ENCODE measurements at regions not wholly inside any gene's neighbourhood (a gene's known extent, or its start where the extent isn't known, plus 50 kb on each side); places are given as distances from the start of the nearest gene placed in this dataset.

DNA sequence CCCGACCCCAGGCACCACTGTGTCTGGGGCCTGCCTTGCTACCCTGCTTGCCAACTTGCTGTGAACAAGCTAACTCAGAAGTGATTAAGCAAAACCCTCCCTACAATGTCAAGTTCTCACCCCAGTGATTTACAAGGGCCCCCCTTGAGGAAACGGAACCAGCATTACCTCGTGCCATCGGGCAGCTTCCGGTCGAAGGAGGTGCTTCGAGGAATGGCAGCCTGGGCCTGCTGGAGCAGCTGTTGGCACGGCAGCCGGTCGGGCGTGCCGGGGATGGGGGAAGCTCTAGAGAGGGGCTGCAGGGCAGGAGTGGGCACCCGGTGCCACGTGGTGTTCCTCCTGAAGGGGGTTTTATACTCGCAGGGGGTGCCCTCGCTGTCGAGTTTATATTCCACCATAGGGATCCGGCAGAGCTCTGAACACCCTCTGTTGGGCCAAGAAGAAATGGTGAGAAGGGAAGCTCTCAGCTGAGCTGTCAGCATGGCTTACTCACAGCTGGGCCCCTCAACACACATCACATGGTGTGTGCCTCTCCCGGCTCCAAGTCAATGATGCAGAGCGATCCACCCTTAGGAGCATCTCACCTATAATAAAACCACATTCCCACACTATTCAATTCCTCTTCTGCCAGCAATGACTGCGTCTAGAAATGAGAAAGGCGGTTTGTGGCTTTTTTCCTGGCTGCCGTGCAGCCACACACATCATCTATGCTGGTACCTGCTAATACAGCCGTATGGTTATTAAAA is 184.4 kb downstream of the SIPA1L2 start:
- DNase-seq (ENCODE audit: low read depth): no peak

DNA sequence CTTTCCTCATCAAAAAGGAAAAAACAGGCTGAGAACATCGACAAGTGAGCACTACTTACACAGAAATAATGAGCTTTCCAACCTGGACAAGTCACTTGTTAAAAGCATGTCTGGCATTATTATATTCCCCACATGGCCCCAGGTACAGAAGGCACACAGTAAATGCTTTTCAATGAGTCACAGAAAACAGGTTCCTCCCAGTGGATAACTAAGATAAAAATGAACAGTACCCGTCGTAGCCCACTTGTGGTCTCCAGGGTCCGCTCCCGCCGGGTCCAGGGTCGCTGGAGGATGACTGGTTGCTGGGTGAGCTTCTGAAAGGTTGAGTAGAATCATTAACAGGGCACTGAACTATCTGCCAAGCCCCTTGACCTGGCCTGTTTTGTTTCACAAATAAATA is 186.6 kb downstream of the SIPA1L2 start:
- no peak for DNase-seq (ENCODE audit: low read depth)

DNA sequence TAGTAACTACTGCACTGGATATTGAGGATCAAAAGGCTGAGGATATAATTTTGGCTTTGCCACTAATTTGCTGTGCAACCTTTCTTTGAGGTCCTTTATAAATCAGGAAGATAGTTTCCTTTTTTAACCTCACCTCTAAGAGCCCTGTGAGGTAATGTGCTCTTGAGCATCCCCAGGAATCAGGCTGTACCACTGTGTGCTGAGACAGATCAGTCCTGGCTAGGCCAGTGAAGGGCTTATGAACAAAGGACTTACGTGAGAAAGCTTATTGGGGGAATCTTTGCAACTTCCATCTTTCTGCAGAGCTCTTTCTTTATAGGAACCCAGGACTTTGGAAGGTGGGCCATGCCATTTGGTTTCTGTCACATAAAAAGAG is 188.9 kb downstream of the SIPA1L2 start:
- DNase-seq (ENCODE audit: low read depth): no peak

DNA sequence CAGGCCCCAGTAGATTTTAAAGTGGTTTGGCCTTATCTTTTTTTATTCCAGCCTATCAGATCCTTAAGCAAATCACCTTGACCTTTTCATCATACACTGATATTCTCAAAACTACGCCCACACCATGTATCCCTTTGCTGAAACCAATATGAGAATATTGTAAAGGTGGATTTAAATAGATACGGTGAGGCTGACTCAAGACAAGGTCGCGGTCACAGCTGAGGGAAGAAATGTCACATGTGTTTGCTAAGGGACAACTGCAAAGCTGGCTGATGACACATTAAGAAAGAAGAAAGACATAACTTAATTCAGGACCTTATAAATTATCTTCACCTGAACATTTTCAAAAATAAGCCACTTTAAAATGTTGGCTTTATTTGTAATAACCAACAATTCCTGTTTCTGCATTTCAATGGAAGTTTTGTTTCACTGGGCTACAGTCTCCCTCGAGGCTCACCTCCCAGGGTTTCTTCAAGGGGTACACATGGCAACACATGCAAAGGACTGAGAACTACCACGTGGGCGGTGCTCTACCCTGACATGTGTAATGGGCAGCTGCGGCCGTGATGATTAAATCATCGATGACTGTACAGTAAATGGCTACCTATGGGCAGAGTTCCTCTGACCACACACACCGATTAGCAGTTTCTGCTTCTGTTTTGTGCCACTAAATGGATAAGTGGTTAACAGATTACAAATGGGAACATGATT is 189.5 kb downstream of the SIPA1L2 start:
- DNase-seq (ENCODE audit: low read depth): no peak

DNA sequence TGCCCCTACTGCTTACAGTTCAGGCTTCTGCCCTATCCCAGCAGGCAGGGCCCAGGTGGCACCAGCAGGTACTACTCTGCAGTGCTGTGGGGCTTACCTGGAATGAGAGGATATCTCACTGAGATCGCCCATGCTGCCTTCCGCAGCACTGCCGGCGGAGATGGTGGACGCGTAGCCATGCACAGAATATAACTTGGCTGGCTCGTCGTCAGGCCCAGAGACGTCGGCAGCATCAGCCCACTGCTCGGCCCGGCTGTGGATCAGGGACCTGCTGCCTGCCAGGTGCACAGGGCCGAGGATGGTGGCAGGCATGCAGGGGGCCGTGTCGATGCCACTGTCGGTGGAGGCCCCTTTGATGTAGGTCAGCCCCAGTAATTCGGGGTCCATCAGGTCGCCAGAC is 190.9 kb downstream of the SIPA1L2 start:
- no peak for DNase-seq (ENCODE audit: low read depth)

GRCh38 chr1:232438476-232438875 is 191.5 kb downstream of the SIPA1L2 start:
- no peak for DNase-seq (ENCODE audit: low read depth)

GRCh38 chr1:232437510-232437909 is 192.4 kb downstream of the SIPA1L2 start:
- no peak for DNase-seq (ENCODE audit: low read depth)

- DNase-seq (ENCODE audit: low read depth): peak; percentile 74
Observed at GRCh38 chr1:232435729-232436128, 194.2 kb downstream of the SIPA1L2 start.

DNA sequence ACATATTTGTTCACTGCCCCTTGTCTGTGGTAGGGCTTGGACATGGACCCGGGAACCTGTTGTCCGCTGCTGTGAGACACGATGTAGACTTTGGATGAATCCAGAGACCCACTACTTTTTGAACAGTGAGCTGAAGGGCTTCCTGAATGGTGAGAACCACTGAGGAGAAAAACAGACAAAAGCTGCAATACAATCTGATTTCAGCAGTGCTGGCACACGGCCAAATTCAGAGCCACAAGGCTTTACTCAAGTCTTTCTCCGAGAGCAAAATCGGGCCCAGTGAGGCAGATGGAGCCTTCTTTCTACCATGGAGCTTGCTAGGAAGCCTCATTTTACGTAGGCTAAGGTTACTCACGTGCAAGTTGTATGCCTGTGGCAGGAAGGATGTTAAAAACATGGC is 197.6 kb downstream of the SIPA1L2 start:
- DNase-seq (ENCODE audit: low read depth): no peak

GRCh38 chr1:232431748-232432147 is 198.2 kb downstream of the SIPA1L2 start:
- DNase-seq (ENCODE audit: low read depth): no peak

DNA sequence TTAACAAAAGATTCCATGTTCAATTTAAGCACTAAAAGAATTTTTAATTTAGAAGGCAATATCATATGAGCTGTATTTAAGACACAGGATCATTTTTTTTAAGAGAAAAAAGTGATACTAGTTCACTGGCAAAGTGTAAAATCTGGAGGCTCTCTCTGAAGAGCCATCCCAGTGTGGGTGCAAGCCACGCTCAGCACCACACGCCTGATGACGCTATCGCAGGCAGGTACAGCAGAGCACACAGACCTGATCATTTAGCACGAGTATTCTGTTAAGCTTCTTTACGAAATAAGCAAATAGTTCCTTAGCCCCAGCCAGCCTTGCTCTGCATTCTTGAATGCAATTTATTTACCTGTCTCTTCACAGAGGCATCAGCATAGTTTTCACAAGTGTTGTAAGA is 198.6 kb downstream of the SIPA1L2 start:
- DNase-seq (ENCODE audit: low read depth): no peak

- no peak for DNase-seq (ENCODE audit: low read depth)
Observed at GRCh38 chr1:232430467-232430866, 199.5 kb downstream of the SIPA1L2 start.

- peak; percentile 72 for DNase-seq (ENCODE audit: low read depth)
Observed at GRCh38 chr1:232428786-232429530, 201.0 kb downstream of the SIPA1L2 start.

DNA sequence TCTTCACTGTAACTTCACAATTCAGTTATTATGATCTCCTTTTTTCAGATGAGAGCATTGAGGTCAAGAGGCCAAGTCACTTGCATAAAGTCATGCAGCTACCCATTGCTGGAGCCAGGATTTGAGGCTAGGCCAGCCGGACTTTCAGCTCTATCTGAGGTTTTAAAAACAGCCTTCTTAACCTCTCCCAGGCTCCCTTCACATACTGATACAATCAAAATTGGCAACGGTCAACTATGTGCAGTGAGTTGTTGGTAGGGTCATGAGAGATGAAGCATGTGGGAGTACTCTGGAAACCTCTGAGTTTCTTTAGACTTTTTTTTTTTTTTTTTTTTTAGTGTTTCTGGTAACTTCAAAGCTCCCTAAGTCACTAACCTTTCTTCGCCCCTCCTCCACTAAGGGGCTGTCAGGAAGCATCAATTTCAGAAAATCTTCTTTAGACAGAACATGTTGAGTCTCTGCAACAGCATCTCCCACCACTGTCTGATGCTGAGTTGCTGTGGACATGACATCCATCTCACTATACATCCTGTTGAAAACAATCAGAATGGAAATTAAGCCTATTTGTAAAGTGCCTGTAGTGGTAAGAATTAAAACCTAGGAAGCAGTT is 201.8 kb downstream of the SIPA1L2 start:
- DNase-seq (ENCODE audit: low read depth): peak; percentile 70

DNA sequence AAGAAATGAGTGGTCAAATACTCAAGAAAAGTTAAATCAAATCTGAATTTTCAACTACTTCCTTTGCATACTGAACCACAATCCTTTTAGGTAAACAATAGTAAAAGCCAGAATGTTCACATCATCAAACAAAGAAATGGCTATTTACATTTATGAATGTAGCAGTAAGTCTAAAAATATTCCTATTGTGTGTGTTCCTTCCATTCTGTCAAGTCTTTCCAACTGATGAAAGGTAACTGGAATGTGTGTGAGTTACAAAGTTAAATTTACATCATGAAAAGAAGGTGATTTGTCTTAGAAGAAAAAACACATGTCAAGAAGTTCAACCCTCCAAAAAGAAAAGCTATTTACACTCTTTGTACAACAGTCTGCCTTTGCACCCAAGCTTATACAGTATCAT is 203.1 kb downstream of the SIPA1L2 start:
- peak; percentile 29 for DNase-seq (ENCODE audit: low read depth)

DNA sequence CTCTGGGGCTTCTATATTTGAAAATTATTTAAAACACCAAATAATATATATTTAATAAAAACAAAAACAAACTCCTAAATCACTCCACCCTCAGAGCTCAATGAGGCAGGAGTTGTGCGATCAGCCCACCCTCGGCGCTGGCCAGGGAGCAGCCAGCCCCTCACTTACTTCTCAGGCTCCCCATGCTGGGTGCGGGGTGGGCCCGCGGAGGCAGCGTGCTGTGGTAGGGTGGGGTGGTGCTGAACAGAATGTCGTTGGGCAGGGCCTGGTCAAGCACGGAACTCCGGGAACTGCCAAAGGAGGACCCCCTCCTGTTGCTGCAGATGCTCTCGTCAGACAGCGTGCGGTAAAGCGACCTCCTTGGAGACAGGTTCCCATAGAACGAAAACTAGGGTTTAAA is 204.5 kb downstream of the SIPA1L2 start:
- no peak for DNase-seq (ENCODE audit: low read depth)

DNA sequence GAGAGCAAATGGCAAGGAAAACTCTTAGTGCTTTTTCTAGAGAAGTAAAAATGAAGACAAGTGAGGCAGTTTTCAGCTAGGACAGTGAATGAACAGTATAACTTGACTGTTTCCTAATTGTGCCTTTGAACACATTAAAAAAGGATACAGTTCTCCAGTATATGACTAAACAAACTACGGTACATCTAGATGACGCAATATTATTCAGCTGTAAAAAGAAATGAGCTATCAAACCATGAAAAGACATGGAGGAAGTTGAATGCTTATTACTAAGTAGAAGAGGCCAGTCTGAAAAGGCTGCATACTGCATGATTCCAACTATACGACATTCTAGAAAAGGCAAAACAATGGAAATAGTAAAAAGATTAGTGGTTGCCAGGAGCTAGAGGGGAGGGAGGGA is 206.3 kb downstream of the SIPA1L2 start:
- DNase-seq (ENCODE audit: low read depth): peak; percentile 23

- peak; percentile 25 for DNase-seq (ENCODE audit: low read depth)
Observed at GRCh38 chr1:232422898-232423297, 207.0 kb downstream of the SIPA1L2 start.

- DNase-seq (ENCODE audit: low read depth): peak; percentile 45
Observed at GRCh38 chr1:232422098-232422497, 207.8 kb downstream of the SIPA1L2 start.

DNA sequence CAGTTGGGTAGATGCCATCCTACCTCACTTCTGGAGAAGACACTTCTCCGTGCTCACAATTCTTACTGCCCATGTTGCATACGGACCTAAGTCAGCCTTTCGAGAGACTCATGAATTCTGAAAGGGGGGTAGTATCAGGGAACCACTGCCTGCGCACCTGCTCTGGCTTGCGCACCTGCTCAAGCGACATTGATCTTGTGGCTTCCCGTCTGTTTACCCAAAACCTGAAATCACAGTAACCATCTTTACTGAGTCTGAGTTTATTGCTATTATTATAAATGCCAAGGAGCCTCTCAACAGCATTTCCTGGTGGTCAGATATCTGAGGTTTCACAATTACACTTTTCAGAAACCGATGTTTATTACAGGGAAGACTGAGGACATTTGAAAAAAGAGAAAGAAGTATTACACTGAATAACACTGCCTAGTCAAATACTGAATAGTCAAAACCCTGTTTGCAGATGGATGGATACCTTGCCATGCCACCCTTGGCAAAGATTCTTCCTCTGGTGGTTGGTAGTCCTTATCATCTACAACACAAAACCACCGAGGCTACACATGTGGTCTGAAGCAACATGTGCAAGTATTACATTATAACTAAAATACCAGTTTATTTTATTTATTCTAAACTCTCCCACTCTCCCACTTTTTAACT is 208.7 kb downstream of the SIPA1L2 start:
- DNase-seq (ENCODE audit: low read depth): no peak

- DNase-seq (ENCODE audit: low read depth): no peak
Observed at GRCh38 chr1:232417636-232418248, 212.2 kb downstream of the SIPA1L2 start.
